IgD-negative memory B cell (primary cell): ENCODE measurements at regions not wholly inside any gene's neighbourhood (a gene's known extent, or its start where the extent isn't known, plus 50 kb on each side); places are given as distances from the start of the nearest gene placed in this dataset.

ENCODE experiments used
- H3K27ac Mint-ChIP-seq, 3 donors: one replicate each; pipeline ENCODE4 v1.8.0; 2020 to 2022; ENCODE audit warnings: mild to moderate bottlenecking in 3 of 3, mixed read lengths in 3 of 3, moderate library complexity in 1 of 3
- H3K27me3 Mint-ChIP-seq: one replicate; pipeline ENCODE4 v1.8.0; 2021; ENCODE audit warnings: mixed read lengths
- H3K36me3 Mint-ChIP-seq: one replicate; pipeline ENCODE4 v1.8.0; 2020; ENCODE audit warnings: mild to moderate bottlenecking, mixed read lengths
- H3K4me1 Mint-ChIP-seq, 3 donors: one replicate each; pipeline ENCODE4 v1.8.0; 2020 to 2022; ENCODE audit warnings: mixed read lengths in 3 of 3, mild to moderate bottlenecking in 1 of 3
- H3K4me3 Mint-ChIP-seq, 4 donors: one replicate each; pipeline ENCODE4 v1.8.0; 2020 to 2022; ENCODE audit warnings: mild to moderate bottlenecking in 4 of 4, mixed read lengths in 4 of 4, moderate library complexity in 3 of 4
- H3K9me3 Mint-ChIP-seq, 3 donors: one replicate each; pipeline ENCODE4 v1.8.0; 2020 to 2021; ENCODE audit warnings: mixed read lengths in 3 of 3, mild to moderate bottlenecking in 1 of 3

DNA sequence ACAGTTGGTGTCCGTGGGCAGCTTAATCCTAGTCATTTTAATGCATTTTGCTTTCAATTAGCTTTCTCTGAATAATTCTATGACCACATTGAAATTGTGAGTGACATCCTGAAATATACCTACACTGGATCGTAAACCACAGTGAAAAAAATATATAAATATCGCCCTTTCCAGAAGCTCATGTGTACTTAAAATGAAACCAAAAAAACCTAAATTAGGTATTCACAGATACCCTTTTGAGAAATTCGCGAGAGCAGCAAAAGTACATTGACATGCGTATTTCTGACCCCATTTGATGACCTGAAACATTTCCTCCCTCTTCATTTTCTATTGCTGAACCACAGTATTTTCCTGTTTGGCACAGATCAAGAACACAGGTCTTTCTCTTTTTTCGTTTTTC, 253.8 kb downstream of the LTN1 start:
- H3K4me1 Mint-ChIP-seq = peaks cover 0 to 3% (median 2%) of the 10 kb centered on the region in 3 donors
- H3K36me3 Mint-ChIP-seq = no peaks in the 10 kb centered on the region
- no peaks in the 10 kb centered on the region for H3K9me3 Mint-ChIP-seq
- H3K27me3 Mint-ChIP-seq = no peaks in the 10 kb centered on the region
- no peak overlapping the region for H3K4me3 Mint-ChIP-seq
- H3K27ac Mint-ChIP-seq = no peak overlapping the region

- H3K4me1 Mint-ChIP-seq = peaks cover 0 to 3% (median 2%) of the 10 kb centered on the region in 3 donors
- H3K27ac Mint-ChIP-seq = no peak overlapping the region
- no peaks in the 10 kb centered on the region for H3K9me3 Mint-ChIP-seq
- H3K27me3 Mint-ChIP-seq = no peaks in the 10 kb centered on the region
- no peak overlapping the region for H3K4me3 Mint-ChIP-seq
- no peaks in the 10 kb centered on the region for H3K36me3 Mint-ChIP-seq
These were observed 254.3 kb downstream of the LTN1 start for GRCh38 chr21:28738420-28738704.

DNA sequence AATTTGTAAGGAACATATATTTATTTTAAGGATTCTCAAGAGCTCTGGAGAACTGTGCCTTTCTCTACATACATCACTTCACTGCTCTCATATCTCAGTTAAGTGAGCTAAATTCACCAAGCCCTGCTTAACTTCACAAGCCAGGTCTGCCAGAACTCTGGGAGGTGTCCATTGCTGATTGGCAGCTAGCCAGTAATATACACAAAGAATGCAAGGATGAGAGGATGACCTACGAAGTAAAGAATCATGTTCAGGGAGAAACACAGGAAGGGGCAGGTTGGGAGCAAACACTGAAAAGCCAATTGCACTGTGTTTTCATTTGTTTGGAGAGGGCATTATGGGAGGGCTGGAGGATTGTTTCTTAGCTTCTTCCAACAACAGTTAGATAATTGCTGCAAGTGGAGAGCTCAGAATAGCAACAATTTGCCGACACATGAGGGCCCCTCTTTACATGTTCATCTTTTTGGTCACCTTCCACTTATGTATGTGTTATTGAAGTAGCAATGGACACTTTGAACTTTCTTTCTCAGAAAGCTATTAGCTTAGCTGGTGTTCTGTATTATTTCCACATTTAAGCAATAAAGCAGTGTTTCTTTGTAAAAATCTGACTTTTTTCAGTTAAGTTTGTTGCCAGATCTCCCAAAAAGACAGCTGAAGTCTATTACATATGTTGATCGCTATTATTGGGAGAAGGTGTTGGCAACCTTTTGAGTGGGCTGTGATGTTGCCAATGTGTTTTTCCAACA, 254.8 kb downstream of the LTN1 start:
- H3K4me1 Mint-ChIP-seq = peaks cover 0 to 3% (median 2%) of the 10 kb centered on the region in 3 donors
- H3K27ac Mint-ChIP-seq = no peak overlapping the region
- H3K9me3 Mint-ChIP-seq = no peaks in the 10 kb centered on the region
- H3K27me3 Mint-ChIP-seq = no peaks in the 10 kb centered on the region
- no peak overlapping the region for H3K4me3 Mint-ChIP-seq
- no peaks in the 10 kb centered on the region for H3K36me3 Mint-ChIP-seq

DNA sequence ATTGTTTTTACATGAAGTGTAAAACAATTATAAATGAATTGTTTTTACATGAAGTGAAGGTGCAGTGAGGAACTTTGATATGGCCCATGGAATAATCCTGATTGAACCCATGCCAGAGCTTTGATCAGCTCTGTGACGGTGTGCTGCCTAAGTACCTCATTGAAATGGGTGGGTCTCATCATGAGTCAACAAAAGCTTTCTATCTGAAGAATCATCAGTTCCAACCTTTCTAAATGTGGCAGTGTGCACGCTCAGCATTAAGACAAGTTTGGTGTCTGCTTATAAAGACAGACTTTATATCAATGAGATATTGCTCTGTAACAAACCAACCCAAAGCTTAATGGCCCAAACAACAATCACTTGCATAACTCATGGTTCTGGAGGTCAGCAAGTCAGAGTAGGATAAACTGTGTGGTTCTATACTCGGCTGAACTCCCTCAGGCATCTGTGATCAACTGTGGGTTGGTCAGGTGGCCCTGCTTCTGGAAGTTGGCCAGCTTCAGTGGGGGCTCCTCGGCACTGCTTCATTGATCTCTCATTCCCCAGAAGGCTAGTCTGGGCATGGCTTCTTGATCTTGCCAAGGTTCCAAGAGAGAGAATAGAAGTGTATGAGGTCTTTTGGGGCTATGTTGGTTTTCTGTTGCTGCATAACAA, 258.0 kb downstream of the LTN1 start:
- Mint-ChIP-seq H3K4me1 (peaks cover 0 to 3% (median 2%) of the 10 kb centered on the region in 3 donors), H3K27ac (no peak overlapping the region), H3K27me3 (no peaks in the 10 kb centered on the region)

DNA sequence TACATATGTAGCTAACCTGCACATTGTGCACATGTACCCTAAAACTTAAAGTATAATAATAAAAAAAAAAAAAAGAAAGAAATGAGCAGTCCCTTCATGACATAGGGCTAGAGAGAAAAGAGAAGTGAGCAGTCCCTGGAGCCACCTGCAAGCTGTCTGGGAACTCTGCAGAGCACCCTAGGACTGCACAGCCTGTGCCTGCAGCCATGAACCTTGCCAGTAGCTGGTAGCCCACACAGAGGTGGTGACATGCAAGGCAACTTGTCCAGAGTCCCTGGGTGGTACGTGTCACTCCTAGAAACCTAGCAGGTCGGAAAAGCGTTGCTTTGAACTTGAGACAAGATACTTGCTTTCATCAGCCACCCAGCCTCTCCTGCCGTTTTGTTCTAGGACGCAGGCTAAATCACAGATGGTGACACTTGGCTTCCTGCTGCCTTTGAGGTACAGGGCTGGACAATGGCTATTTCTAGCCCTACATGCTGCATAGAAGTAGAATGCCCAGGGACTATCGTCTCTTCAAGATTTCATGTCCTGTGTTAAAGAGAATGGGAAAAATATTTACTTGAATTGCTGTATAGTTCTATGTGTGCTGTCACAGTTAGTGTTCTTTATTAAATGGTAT, 260.9 kb downstream of the LTN1 start:
- Mint-ChIP-seq H3K36me3 (no peaks in the 10 kb centered on the region), H3K27ac (no peak overlapping the region), H3K27me3 (no peaks in the 10 kb centered on the region), H3K4me3 (no peak overlapping the region), H3K9me3 (no peaks in the 10 kb centered on the region), H3K4me1 (no peaks in the 10 kb centered on the region)

More for the DNA sequence above, 258.0 kb downstream of the LTN1 start:
- no peak overlapping the region for H3K4me3 Mint-ChIP-seq
- H3K36me3 Mint-ChIP-seq = no peaks in the 10 kb centered on the region
- no peaks in the 10 kb centered on the region for H3K9me3 Mint-ChIP-seq

- no peaks in the 10 kb centered on the region for H3K9me3 Mint-ChIP-seq
- H3K4me3 Mint-ChIP-seq = no peak overlapping the region
- no peak overlapping the region for H3K27ac Mint-ChIP-seq
- no peaks in the 10 kb centered on the region for H3K4me1 Mint-ChIP-seq
- H3K36me3 Mint-ChIP-seq = no peaks in the 10 kb centered on the region
- H3K27me3 Mint-ChIP-seq = no peaks in the 10 kb centered on the region
These were observed 262.8 kb downstream of the LTN1 start for GRCh38 chr21:28729887-28730286.

- peaks cover 5% of the 10 kb centered on the region for H3K36me3 Mint-ChIP-seq
- H3K27ac Mint-ChIP-seq = no peak overlapping the region
These were observed 264.9 kb downstream of the LTN1 start for GRCh38 chr21:28727809-28728208.

GRCh38 chr21:28725396-28725795, 267.3 kb downstream of the LTN1 start:
- H3K27me3 Mint-ChIP-seq = no peaks in the 10 kb centered on the region
- H3K27ac Mint-ChIP-seq = no peak overlapping the region
- H3K4me1 Mint-ChIP-seq = peaks cover 0 to 1% (median 0%) of the 10 kb centered on the region in 3 donors
- no peaks in the 10 kb centered on the region for H3K9me3 Mint-ChIP-seq
- H3K36me3 Mint-ChIP-seq = peaks cover 5% of the 10 kb centered on the region
- no peak overlapping the region for H3K4me3 Mint-ChIP-seq

More at GRCh38 chr21:28727809-28728208, 264.9 kb downstream of the LTN1 start:
- no peak overlapping the region for H3K4me3 Mint-ChIP-seq
- no peaks in the 10 kb centered on the region for H3K9me3 Mint-ChIP-seq
- H3K27me3 Mint-ChIP-seq = no peaks in the 10 kb centered on the region
- peaks cover 0 to 1% (median 0%) of the 10 kb centered on the region in 3 donors for H3K4me1 Mint-ChIP-seq

- peaks cover 0 to 1% (median 0%) of the 10 kb centered on the region in 3 donors for H3K4me1 Mint-ChIP-seq
- no peak overlapping the region for H3K27ac Mint-ChIP-seq
- H3K4me3 Mint-ChIP-seq = no peak overlapping the region
- H3K36me3 Mint-ChIP-seq = peaks cover 5% of the 10 kb centered on the region
- H3K27me3 Mint-ChIP-seq = no peaks in the 10 kb centered on the region
- peaks cover 0 to 5% (median 3%) of the 10 kb centered on the region in 3 donors for H3K9me3 Mint-ChIP-seq
These were observed 269.0 kb downstream of the LTN1 start for GRCh38 chr21:28723646-28724045.

- Mint-ChIP-seq H3K36me3 (peaks cover 13% of the 10 kb centered on the region), H3K4me3 (no peak overlapping the region), H3K9me3 (peaks cover 1 to 12% (median 3%) of the 10 kb centered on the region in 3 donors), H3K27ac (no peak overlapping the region), H3K4me1 (peaks cover 2 to 4% (median 4%) of the 10 kb centered on the region in 3 donors), H3K27me3 (no peaks in the 10 kb centered on the region)
These were observed 273.0 kb downstream of the LTN1 start for GRCh38 chr21:28719723-28720122.

DNA sequence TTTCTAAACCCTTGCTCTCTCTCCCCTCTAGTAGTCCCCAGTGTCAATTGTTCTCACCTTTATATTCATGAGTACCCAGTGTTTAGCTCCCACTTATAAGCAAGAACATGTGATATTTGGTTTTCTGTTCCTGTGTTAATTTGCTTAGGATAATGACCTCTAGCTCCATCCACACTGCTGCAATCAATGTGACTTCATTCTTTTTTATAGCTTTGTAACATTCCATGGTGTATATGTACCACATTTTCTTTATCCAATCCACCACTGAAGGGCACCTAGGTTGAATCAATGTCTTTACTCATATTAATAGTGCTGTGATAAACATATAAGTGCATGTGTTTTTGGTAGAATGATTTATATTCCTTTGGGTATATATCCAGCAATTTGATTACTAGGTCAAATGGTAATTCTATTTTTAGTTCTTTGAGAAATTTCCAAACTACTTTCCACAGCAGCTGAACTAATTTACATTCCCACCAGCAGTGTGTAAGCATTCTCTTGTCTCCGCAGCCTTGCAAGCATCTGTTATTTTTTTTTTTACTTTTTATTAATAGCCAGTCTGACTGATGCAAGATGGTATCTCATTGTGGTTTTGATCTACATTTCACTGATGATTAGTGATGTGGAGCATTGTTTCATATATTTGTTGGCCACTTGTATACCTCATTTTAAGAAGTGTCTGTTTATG, 277.8 kb downstream of the LTN1 start:
- H3K4me3 Mint-ChIP-seq = no peak overlapping the region
- H3K36me3 Mint-ChIP-seq = peaks cover 12% of the 10 kb centered on the region
- H3K9me3 Mint-ChIP-seq = peaks cover 1 to 12% (median 3%) of the 10 kb centered on the region in 3 donors
- H3K27me3 Mint-ChIP-seq = no peaks in the 10 kb centered on the region
- peaks cover 2 to 4% (median 3%) of the 10 kb centered on the region in 3 donors for H3K4me1 Mint-ChIP-seq
- no peak overlapping the region for H3K27ac Mint-ChIP-seq

DNA sequence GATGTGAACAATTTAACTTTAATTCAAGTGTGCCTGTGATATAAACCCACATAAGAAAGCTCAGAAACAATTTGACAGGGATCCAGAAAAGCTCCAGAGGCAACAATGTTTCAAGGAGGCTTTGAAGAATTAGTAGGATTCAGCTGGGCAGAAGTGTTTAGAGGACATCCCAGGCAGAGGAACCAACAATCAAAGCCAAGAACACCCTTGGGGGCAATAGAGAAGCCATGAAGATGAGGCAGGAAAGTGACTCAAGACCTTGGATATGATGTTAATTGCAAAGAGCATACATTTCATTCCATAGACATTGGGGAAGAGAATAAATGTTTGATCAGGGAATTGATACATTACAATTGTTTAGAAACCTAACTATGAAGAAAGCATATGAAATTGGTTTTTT, 280.3 kb downstream of the LTN1 start:
- Mint-ChIP-seq H3K4me1 (peaks cover 2 to 4% (median 3%) of the 10 kb centered on the region in 3 donors), H3K4me3 (no peak overlapping the region)

GRCh38 chr21:28705616-28706015, 287.1 kb downstream of the LTN1 start:
- Mint-ChIP-seq H3K27ac (no peak overlapping the region), H3K4me1 (no peaks in the 10 kb centered on the region), H3K27me3 (no peaks in the 10 kb centered on the region), H3K4me3 (no peak overlapping the region), H3K9me3 (peaks cover 3 to 13% (median 9%) of the 10 kb centered on the region in 3 donors), H3K36me3 (peaks cover 8% of the 10 kb centered on the region)

More for the DNA sequence above, 280.3 kb downstream of the LTN1 start:
- Mint-ChIP-seq H3K36me3 (peaks cover 16% of the 10 kb centered on the region), H3K9me3 (no peaks in the 10 kb centered on the region), H3K27ac (no peak overlapping the region), H3K27me3 (no peaks in the 10 kb centered on the region)

GRCh38 chr21:28704746-28705145, 287.9 kb downstream of the LTN1 start:
- no peaks in the 10 kb centered on the region for H3K27me3 Mint-ChIP-seq

GRCh38 chr21:28703861-28704260, 288.8 kb downstream of the LTN1 start:
- no peak overlapping the region for H3K4me3 Mint-ChIP-seq
- no peak overlapping the region for H3K27ac Mint-ChIP-seq
- peaks cover 3 to 13% (median 9%) of the 10 kb centered on the region in 3 donors for H3K9me3 Mint-ChIP-seq
- H3K4me1 Mint-ChIP-seq = no peaks in the 10 kb centered on the region
- H3K36me3 Mint-ChIP-seq = peaks cover 6% of the 10 kb centered on the region
- H3K27me3 Mint-ChIP-seq = no peaks in the 10 kb centered on the region

More at GRCh38 chr21:28704746-28705145, 287.9 kb downstream of the LTN1 start:
- no peak overlapping the region for H3K4me3 Mint-ChIP-seq
- peaks cover 3 to 13% (median 9%) of the 10 kb centered on the region in 3 donors for H3K9me3 Mint-ChIP-seq
- H3K27ac Mint-ChIP-seq = no peak overlapping the region
- H3K4me1 Mint-ChIP-seq = no peaks in the 10 kb centered on the region
- peaks cover 6% of the 10 kb centered on the region for H3K36me3 Mint-ChIP-seq
